ELF-1 (cell line): ENCODE measurements at regions not wholly inside any gene's neighbourhood (a gene's known extent, or its start where the extent isn't known, plus 50 kb on each side); places are given as distances from the start of the nearest gene placed in this dataset.

Experiments
- DNase-seq: peaks from one replicate; pipeline ENCODE4 v3.0.0-alpha.2; 2016; ENCODE audit warnings: low read depth, low spot score

- DNase-seq = no peak
Measured at GRCh38 chr12:88947486-88948043, 367.3 kb upstream of the KITLG start.

- no peak for DNase-seq
Measured at GRCh38 chr12:88946372-88946997, 366.2 kb upstream of the KITLG start.

GRCh38 chr12:88945051-88945732 lies 364.9 kb upstream of the KITLG start:
- DNase-seq = no peak

GRCh38 chr12:88944397-88944796 lies 364.1 kb upstream of the KITLG start:
- no peak for DNase-seq

- no peak for DNase-seq
Measured at GRCh38 chr12:88940854-88941253, 360.6 kb upstream of the KITLG start.

- DNase-seq = no peak
Measured at GRCh38 chr12:88935856-88936255, 355.6 kb upstream of the KITLG start.

- DNase-seq = no peak
Measured at GRCh38 chr12:88934163-88934747, 354.0 kb upstream of the KITLG start.

- DNase-seq = no peak
Measured at GRCh38 chr12:88932457-88932856, 352.2 kb upstream of the KITLG start.

GRCh38 chr12:88931598-88931997 lies 351.3 kb upstream of the KITLG start:
- DNase-seq = no peak

GRCh38 chr12:88925454-88925853 lies 345.2 kb upstream of the KITLG start:
- no peak for DNase-seq

- DNase-seq = no peak
Measured at GRCh38 chr12:88924162-88924561, 343.9 kb upstream of the KITLG start.

GRCh38 chr12:88923631-88924030 lies 343.4 kb upstream of the KITLG start:
- no peak for DNase-seq

- DNase-seq = no peak
Measured at GRCh38 chr12:88922816-88923215, 342.5 kb upstream of the KITLG start.

GRCh38 chr12:88921890-88922532 lies 341.7 kb upstream of the KITLG start:
- DNase-seq = no peak

GRCh38 chr12:88921434-88921833 lies 341.2 kb upstream of the KITLG start:
- DNase-seq = no peak

GRCh38 chr12:88918161-88918560 lies 337.9 kb upstream of the KITLG start:
- no peak for DNase-seq

GRCh38 chr12:88914967-88915366 lies 334.7 kb upstream of the KITLG start:
- DNase-seq = no peak

GRCh38 chr12:88909510-88909909 lies 329.2 kb upstream of the KITLG start:
- DNase-seq = no peak

GRCh38 chr12:88908345-88908744 lies 328.1 kb upstream of the KITLG start:
- no peak for DNase-seq

- no peak for DNase-seq
Measured at GRCh38 chr12:88904705-88905104, 324.4 kb upstream of the KITLG start.

GRCh38 chr12:88903333-88903732 lies 323.1 kb upstream of the KITLG start:
- no peak for DNase-seq

GRCh38 chr12:88897723-88898122 lies 317.5 kb upstream of the KITLG start:
- no peak for DNase-seq
